ENCODE measurements at regions not wholly inside any gene's neighbourhood (a gene's known extent, or its start where the extent isn't known, plus 50 kb on each side); places are given as distances from the start of the nearest gene placed in this dataset.

GRCh38 chr20:48019496-48019895 lies 234.2 kb upstream of the SULF2 start:
- TF ChIP-seq CTCF (IDR thresholded peaks at IDR 0.05) (no peak), POLR2A (IDR thresholded peaks at IDR 0.05) (no peak)

All from right lobe of liver (tissue), 4 donors.